ENCODE measurements at regions not wholly inside any gene's neighbourhood (a gene's known extent, or its start where the extent isn't known, plus 50 kb on each side); places are given as distances from the start of the nearest gene placed in this dataset.

DNA sequence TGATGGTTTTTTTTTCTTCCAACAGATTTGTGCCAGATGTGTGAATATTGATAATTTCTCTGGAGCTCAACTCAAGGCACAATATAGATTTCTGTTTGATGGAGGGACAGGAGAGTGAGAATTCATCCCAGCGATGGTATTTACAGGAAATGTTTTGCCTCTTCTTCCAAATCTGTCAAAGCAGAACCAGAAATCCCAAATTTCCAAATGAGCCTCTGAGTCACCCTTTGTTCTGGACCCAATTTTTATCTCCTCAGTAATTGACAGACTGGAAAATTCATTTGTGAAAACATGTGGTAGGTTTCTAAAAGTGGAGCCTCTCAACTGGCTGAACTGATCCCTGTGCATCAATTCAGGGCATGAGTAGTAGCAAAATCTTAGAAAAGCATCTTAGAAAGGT lies 223.2 kb upstream of the TSHZ2 start:
- in situ Hi-C loops (cut with MboI; ENCODE audit: low sequenced_read_pairs) (no loop called here), intact Hi-C loops (cut with micrococcal nuclease) (no loop called here), dilution Hi-C loops (cut with HindIII; ENCODE audit: low sequenced_read_pairs, unreplicated experiment) (no loop called here)
- no peaks in the 10 kb centered on the region for H3K9me3 ChIP-seq (ENCODE audit: control insufficient read depth, insufficient read depth, low read length)
- H3K4me1 ChIP-seq (ENCODE audit: control insufficient read depth, insufficient read depth, low read length): no peaks in the 10 kb centered on the region
- no peak overlapping the region for H3K4ac ChIP-seq (ENCODE audit: low read depth, low read length)
- H3K56ac ChIP-seq (ENCODE audit: extremely low read depth, insufficient read depth, low read length): no peak overlapping the region
- H2BK5ac ChIP-seq (ENCODE audit: low read depth, low read length, poor library complexity, severe bottlenecking): no peak overlapping the region
- H4K91ac ChIP-seq (ENCODE audit: insufficient read depth, low read depth, low read length): no peak overlapping the region
- no peak overlapping the region for H2AFZ ChIP-seq (replicated peaks; ENCODE audit: low read length, poor library complexity)
- no peaks in the 10 kb centered on the region for H3K36me3 ChIP-seq (ENCODE audit: control insufficient read depth, insufficient read depth, low read length)
- H3K79me1 ChIP-seq (ENCODE audit: low read depth in 1 of 2, low read length in 2 of 2): no peaks in the 10 kb centered on the region
- H3K27me3 ChIP-seq (ENCODE audit: control insufficient read depth, insufficient read depth, low read length): no peaks in the 10 kb centered on the region
- H3K23ac ChIP-seq (ENCODE audit: low read depth, low read length): no peak overlapping the region
- H2BK15ac ChIP-seq (ENCODE audit: low read depth, low read length): no peak overlapping the region
- H4K20me1 ChIP-seq (ENCODE audit: insufficient read depth, low read length): no peaks in the 10 kb centered on the region
- H3K9ac ChIP-seq (ENCODE audit: low read depth, low read length): no peak overlapping the region
- no peak overlapping the region for H2BK20ac ChIP-seq (ENCODE audit: low read depth, low read length)
- H3K14ac ChIP-seq (replicated peaks; ENCODE audit: low read depth, low read length): no peak overlapping the region
- no peak for DNase-seq
- no peak for TF ChIP-seq RCOR1 (IDR thresholded peaks at IDR 0.05; ENCODE audit: insufficient replicate concordance, low read length)
- TF ChIP-seq CEBPB (IDR thresholded peaks at IDR 0.05; ENCODE audit: low read depth, low read length): no peak
- no peak for TF ChIP-seq RAD21 (IDR thresholded peaks at IDR 0.05; ENCODE audit: low read length)
- TF ChIP-seq POLR2A (IDR thresholded peaks at IDR 0.05; ENCODE audit: low read depth, low read length): no peak
- no peak for TF ChIP-seq BHLHE40 (IDR thresholded peaks at IDR 0.05; ENCODE audit: low read depth, low read length)
- TF ChIP-seq MAZ (IDR thresholded peaks at IDR 0.05; ENCODE audit: borderline replicate concordance, low read depth, low read length): no peak
- no peak for TF ChIP-seq USF2 (IDR thresholded peaks at IDR 0.05; ENCODE audit: low read depth, low read length)
- TF ChIP-seq, protein P1, sequence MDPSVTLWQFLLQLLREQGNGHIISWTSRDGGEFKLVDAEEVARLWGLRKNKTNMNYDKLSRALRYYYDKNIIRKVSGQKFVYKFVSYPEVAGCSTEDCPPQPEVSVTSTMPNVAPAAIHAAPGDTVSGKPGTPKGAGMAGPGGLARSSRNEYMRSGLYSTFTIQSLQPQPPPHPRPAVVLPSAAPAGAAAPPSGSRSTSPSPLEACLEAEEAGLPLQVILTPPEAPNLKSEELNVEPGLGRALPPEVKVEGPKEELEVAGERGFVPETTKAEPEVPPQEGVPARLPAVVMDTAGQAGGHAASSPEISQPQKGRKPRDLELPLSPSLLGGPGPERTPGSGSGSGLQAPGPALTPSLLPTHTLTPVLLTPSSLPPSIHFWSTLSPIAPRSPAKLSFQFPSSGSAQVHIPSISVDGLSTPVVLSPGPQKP (IDR thresholded peaks at IDR 0.05; ENCODE audit: borderline replicate concordance, low read depth, low read length): no peak
- TF ChIP-seq MAFK (IDR thresholded peaks at IDR 0.05; ENCODE audit: low read depth, low read length): no peak
- TF ChIP-seq CHD1 (IDR thresholded peaks at IDR 0.05; ENCODE audit: low read depth, low read length): no peak
- no peak for TF ChIP-seq NFE2L2 (IDR thresholded peaks at IDR 0.05; ENCODE audit: low read depth, low read length)
- TF ChIP-seq SMC3 (IDR thresholded peaks at IDR 0.05; ENCODE audit: low read depth, low read length): no peak
- TF ChIP-seq, protein P2, sequence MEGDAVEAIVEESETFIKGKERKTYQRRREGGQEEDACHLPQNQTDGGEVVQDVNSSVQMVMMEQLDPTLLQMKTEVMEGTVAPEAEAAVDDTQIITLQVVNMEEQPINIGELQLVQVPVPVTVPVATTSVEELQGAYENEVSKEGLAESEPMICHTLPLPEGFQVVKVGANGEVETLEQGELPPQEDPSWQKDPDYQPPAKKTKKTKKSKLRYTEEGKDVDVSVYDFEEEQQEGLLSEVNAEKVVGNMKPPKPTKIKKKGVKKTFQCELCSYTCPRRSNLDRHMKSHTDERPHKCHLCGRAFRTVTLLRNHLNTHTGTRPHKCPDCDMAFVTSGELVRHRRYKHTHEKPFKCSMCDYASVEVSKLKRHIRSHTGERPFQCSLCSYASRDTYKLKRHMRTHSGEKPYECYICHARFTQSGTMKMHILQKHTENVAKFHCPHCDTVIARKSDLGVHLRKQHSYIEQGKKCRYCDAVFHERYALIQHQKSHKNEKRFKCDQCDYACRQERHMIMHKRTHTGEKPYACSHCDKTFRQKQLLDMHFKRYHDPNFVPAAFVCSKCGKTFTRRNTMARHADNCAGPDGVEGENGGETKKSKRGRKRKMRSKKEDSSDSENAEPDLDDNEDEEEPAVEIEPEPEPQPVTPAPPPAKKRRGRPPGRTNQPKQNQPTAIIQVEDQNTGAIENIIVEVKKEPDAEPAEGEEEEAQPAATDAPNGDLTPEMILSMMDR (conservative IDR thresholded peaks at IDR 0.05; ENCODE audit: low read depth, low read length): no peak
- no peak for TF ChIP-seq MXI1 (IDR thresholded peaks at IDR 0.05; ENCODE audit: borderline replicate concordance, low read depth, low read length)
- no peak for TF ChIP-seq FOS (IDR thresholded peaks at IDR 0.05; ENCODE audit: low read depth, low read length)
- TF ChIP-seq RFX5 (IDR thresholded peaks at IDR 0.05; ENCODE audit: low read depth, low read length): no peak
- H4K8ac ChIP-seq (ENCODE audit: low read depth in 2 of 2, low read length in 2 of 2): no peak overlapping the region
- H4K5ac ChIP-seq (ENCODE audit: low read depth, low read length): no peak overlapping the region
- BruUV-seq (replicated peaks): no TSS peak
- CTCF ChIA-PET: no interaction called here
- H3K27ac ChIP-seq (ENCODE audit: insufficient read depth, low read length): no peak overlapping the region
- no peak overlapping the region for H2AK9ac ChIP-seq (replicated peaks; ENCODE audit: low read depth, low read length, poor library complexity)
- no peak overlapping the region for H3K4me3 ChIP-seq (ENCODE audit: insufficient read depth, low read depth, low read length)
- H2AK5ac ChIP-seq (ENCODE audit: low read depth, low read length): no peak overlapping the region
- POLR2A ChIA-PET (ENCODE audit: unreplicated experiment): no interaction called here
- no peak overlapping the region for H3K18ac ChIP-seq (ENCODE audit: low read depth, low read length)
- no peaks in the 10 kb centered on the region for H3K9me1 ChIP-seq (ENCODE audit: insufficient read depth, low read length)
- WGBS, 2 experiments (ENCODE audit: extremely low coverage in 2 of 2, insufficient read length in 1 of 2): no CpG with 5 or more reads among the region's 1 CpG
- H2BK120ac ChIP-seq (ENCODE audit: low read depth, low read length): no peak overlapping the region
- H3K4me2 ChIP-seq (ENCODE audit: low read depth, low read length): no peak overlapping the region
- ATAC-seq (ENCODE audit: low read depth): no peak

All from IMR-90 (cell line).